HG03460 (cell line): ENCODE measurements at regions not wholly inside any gene's neighbourhood (a gene's known extent, or its start where the extent isn't known, plus 50 kb on each side); places are given as distances from the start of the nearest gene placed in this dataset.

Experiments used
- ATAC-seq: cut with Tn5 transposase; IDR thresholded peaks from one replicate; pipeline ENCODE4 v1.9.1; 2021; ENCODE audit not compliant: unreplicated experiment

- no peak for ATAC-seq
Observed at GRCh38 chr16:74035816-74036215, 260.8 kb upstream of the PSMD7 start.

DNA sequence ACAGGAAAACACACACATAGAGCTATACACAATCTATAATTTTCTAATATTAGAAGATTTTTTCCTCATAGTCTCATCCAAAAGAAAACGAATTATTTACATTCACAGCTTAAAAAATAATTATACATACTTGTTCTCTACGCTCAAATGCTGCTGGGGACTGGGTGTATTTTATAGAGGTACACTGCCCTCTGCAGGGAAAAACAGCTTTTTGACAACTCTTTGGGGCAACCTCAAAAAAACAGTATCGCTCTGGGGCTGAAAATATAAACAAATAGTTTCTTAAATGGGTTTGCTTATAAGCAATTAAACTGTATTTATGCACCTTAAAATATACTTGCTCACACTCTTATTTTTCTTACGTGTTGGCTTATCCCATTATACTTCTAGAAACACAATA is 261.8 kb upstream of the PSMD7 start:
- no peak for ATAC-seq

- ATAC-seq: no peak
Observed at GRCh38 chr16:74034200-74034599, 262.4 kb upstream of the PSMD7 start.

- no peak for ATAC-seq
Observed at GRCh38 chr16:74033441-74033995, 263.1 kb upstream of the PSMD7 start.

DNA sequence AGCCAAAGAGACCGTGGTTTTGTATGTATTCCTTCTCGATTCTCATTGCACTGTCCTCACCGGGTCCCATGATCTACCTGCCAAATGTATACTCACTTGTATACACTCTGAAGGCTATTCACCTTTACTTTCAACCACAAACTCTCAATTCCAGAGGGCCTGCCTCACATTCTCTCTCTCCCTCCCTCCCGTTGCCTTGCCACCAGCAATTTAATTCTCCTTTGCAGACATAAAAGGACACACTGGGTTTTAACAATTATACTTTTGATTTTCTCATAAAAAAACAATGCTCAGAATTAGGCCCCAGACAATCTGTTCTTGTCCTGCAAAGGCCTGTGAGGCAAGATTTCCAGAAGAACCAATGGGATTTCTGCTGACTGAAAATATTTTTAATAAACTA is 265.1 kb upstream of the PSMD7 start:
- no peak for ATAC-seq

GRCh38 chr16:74030000-74030706 is 266.5 kb upstream of the PSMD7 start:
- no peak for ATAC-seq

- no peak for ATAC-seq
Observed at GRCh38 chr16:74029115-74029792, 267.4 kb upstream of the PSMD7 start.

GRCh38 chr16:74026373-74027281 is 270.0 kb upstream of the PSMD7 start:
- no peak for ATAC-seq

GRCh38 chr16:74024953-74025352 is 271.7 kb upstream of the PSMD7 start:
- no peak for ATAC-seq

- ATAC-seq: no peak
Observed at GRCh38 chr16:74020095-74020670, 276.4 kb upstream of the PSMD7 start.

DNA sequence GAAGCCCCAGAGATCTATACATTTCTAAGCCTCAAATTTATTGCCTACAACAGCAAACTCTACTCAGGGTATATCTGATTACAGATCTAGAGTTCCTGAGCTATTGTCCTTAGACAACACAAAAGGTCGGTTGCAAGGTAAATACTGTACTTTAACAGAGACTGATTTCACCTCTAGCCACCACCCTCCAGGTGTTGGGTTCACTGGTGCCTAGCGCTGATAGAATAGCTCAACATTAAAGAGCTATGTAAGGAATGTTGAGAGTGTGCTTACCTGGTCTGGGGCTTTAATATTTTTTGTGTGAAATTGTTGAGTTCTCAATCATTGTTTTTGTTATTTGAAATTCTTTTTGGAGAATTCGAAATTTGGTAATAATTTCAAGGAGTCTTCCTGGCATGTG is 277.0 kb upstream of the PSMD7 start:
- ATAC-seq: no peak

GRCh38 chr16:74015953-74016352 is 280.7 kb upstream of the PSMD7 start:
- no peak for ATAC-seq

DNA sequence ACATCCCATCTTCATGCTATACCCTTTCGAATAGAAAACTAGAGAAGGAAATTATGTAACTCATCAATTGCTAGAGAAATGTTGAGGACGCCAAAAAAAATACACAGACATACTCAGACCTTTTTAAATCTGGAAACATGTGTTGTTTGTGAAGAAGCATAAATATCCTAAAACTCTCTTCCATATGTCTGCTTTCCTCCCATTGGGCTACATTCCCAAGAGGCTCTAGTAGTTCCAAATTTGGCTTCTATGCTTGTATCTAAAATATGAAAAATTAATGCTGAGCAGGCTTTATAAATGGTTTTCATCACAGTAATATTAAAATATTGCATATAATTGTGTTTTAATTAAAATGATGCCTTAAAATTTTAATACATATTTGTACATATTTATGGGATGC is 297.9 kb upstream of the PSMD7 start:
- ATAC-seq: no peak

GRCh38 chr16:73997971-73998370 is 298.6 kb upstream of the PSMD7 start:
- ATAC-seq: no peak

DNA sequence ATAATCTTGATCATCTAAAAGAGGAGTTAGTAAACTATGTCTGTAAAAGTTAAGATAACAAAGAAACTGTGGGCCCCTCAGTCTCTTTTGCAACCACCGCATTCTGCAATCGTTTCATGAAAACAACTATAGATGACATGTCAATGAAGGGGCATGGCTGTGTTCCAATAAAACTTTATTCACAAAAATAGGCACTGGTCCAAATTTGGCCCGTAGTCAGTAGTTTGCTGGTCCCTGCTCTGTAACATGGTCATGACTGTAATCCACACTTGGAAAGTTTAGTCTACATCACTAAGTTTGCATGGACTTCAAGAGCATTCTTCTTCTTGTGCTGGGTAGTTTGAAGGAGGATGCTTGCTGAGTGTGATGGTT is 299.3 kb upstream of the PSMD7 start:
- ATAC-seq: no peak

DNA sequence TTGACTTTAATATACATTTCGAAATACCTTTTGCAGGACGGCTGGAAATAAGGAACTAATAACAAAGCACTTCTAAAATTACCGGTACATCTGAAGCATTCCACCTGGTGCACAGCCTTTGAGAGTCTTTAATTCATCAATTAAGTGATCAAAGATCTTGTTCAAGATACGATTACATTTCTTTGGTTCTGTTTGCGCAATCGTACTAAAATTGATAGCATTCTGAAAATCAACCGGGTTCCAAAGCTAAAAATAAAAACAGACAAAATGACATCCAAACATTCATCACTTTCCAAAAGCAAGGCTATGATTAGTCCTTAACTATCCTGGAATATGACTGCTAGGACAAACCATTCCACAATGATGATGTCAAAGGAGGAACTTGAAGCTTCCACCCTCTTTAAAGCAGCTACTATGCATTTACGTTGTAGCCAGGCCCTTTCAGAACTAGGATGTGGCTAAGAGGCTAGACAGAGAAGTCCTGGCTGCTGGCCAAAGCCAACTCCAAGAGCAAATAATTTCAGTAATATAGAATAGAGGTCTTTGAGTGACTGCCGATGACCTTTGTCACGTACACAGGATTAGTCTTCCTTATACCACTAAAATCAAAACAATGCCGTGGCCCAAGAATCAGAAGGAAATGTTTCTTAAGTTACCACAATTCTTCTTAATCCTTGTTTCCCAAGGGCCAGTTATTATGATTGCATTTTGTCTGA is 299.8 kb upstream of the PSMD7 start:
- no peak for ATAC-seq

DNA sequence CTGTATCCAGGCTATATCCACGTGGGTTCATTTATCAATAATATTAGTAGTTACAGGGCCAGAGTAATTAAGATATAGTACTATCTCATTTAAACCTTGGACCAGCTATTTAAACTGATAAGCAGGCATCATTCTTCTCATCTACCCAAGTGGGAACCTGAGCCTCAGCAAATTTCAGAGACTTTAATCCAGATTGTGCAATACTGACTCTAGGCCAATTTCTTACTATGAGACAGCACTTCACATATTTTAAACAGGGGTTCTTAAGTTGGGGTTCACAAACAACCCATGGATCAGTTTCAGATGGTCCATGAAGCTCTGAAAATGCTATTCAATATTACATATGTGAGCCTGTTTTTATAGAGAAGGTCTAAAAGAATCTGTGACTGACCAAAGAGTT is 302.7 kb upstream of the PSMD7 start:
- ATAC-seq: no peak

DNA sequence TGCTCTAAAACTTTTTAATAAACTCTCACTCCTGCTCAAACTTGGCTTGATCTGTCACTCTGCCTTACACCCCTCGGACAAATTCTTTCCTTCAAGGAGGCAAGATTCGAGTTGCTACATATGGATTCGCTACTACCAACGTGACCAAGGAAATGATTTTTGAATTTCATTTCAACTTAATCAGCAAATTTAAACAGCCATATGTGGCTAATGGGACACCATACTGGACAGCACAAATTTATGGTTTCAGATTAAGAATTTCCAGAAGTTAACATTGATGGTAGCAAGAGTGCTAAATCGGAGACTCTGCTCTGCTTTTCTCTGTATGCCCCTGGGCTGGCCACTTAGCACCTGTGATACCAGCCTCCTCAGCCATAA is 318.2 kb upstream of the PSMD7 start:
- no peak for ATAC-seq

GRCh38 chr16:73976644-73977043 is 320.0 kb upstream of the PSMD7 start:
- no peak for ATAC-seq

DNA sequence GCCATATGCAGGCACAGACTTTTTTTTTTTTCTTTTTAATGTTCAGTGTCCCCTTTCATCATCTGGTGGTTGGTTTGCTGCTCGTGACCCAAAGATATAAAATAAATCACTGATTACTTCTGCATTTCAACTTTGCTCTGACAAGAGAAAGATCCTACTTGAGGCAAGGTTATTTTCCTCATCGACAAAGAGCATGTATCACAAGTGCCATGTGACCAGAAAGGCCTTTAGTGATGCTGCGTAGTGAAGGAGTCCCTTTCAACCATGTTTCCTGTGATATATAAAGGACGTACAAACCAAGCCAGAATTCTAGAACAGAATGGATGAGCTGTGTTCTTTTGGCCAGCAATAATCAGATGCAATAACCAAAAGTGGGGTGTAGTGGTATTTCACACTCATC is 323.4 kb upstream of the PSMD7 start:
- no peak for ATAC-seq

GRCh38 chr16:73966851-73967250 is 329.8 kb upstream of the PSMD7 start:
- no peak for ATAC-seq
